Stimulated activated naive CD8-positive, alpha-beta T cell treated with anti-CD3 and anti-CD28 coated beads, Interleukin-15, amount 100 ng/mL, for 72 hours (primary cell): ENCODE measurements at regions not wholly inside any gene's neighbourhood (a gene's known extent, or its start where the extent isn't known, plus 50 kb on each side); places are given as distances from the start of the nearest gene placed in this dataset.
"Not testable (repeated sequence)": the region's sequence is repeated elsewhere in the genome, so short reads cannot be mapped to it uniquely, and the experiment has no call there.

Experiments used
- ATAC-seq: fragments of 150-1000 bp; cut with Tn5 transposase; 2 replicates; pipeline ENCODE4 v1.10.0; 2021; ENCODE audit warnings: mild to moderate bottlenecking, moderate library complexity
- DNase-seq, 2 donors: peaks; one replicate each; pipeline ENCODE4 v3.0.0; 2021 to 2022
- H3K27ac Mint-ChIP-seq, 2 donors: one replicate each; pipeline ENCODE4 v1.8.0; 2022; ENCODE audit warnings: mild to moderate bottlenecking in 2 of 2, mixed read lengths in 2 of 2, moderate library complexity in 2 of 2
- H3K27me3 Mint-ChIP-seq: one replicate; pipeline ENCODE4 v1.8.0; 2022; ENCODE audit warnings: mixed read lengths
- H3K4me1 Mint-ChIP-seq: one replicate; pipeline ENCODE4 v1.8.0; 2022; ENCODE audit warnings: mild to moderate bottlenecking, mixed read lengths
- H3K4me3 Mint-ChIP-seq, 2 donors: one replicate each; pipeline ENCODE4 v1.8.0; 2022; ENCODE audit warnings: mild to moderate bottlenecking in 2 of 2, mixed read lengths in 2 of 2, moderate library complexity in 1 of 2
- H3K9me3 Mint-ChIP-seq, 2 donors: one replicate each; pipeline ENCODE4 v1.8.0; 2022; ENCODE audit warnings: mixed read lengths in 2 of 2

GRCh38 chr1:24268555-24268954 lies 50.6 kb upstream of the GRHL3 start:
- H3K27me3 Mint-ChIP-seq: peaks cover 40% of the 10 kb centered on the region

DNA sequence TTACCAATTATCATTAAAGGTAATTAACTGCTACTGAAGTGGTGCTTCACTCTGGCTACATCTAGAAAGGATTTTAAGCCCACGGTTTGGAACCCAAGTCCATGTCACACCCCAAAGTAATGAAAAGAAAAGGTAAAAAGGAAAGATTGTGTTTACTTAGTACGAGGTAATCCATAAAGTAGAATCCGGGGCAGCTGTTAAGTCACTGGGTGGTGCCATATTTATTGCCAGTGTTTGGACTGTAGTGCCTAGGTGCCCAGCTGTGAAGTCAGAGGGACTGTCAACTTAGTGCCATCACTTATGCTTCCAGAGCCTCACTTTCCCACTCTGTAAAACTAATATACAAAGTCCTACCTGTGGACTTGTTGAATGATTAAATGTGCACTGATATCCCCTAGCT lies 52.2 kb upstream of the GRHL3 start:
- DNase-seq (no peak), ATAC-seq (no peak)
- no peak overlapping the region for H3K27ac Mint-ChIP-seq
- peaks cover 24% of the 10 kb centered on the region for H3K27me3 Mint-ChIP-seq
- H3K4me3 Mint-ChIP-seq: no peak overlapping the region
- peaks cover 7% of the 10 kb centered on the region for H3K4me1 Mint-ChIP-seq
- peaks cover 27% of the 10 kb centered on the region in 2 donors for H3K9me3 Mint-ChIP-seq

More at GRCh38 chr1:24268555-24268954, 50.6 kb upstream of the GRHL3 start:
- not testable (repeated sequence) for H3K27ac Mint-ChIP-seq, H3K4me3 Mint-ChIP-seq, ATAC-seq, H3K4me1 Mint-ChIP-seq, DNase-seq
- peaks cover 14 to 32% of the 10 kb centered on the region in 2 donors for H3K9me3 Mint-ChIP-seq

DNA sequence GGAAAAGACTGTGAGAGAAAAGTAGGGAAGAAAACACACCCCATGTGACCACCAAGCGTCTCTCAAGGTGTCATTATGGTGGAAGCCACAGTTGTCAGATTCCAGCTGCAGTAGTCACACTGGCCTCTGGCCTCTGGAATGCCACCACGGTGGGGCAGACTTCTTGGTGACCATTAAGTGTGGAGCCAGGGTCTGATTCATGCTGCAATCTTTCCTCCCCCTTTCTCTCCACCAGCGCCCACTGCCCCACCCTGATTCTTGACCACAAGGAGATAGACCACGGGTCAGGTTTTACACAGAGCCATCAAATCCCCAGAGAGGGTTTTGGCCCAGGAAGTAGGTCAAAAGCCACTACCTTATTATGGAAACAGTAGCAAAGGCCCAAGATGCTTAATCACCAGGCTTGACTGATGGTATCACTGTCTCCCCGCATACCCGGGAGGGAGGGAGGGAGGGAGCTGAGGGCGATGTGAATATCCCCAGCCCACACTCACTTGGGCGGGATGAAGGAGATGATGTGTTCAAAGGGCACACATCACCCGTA lies 52.7 kb upstream of the GRHL3 start:
- H3K27ac Mint-ChIP-seq: no peak overlapping the region
- no peak overlapping the region for H3K4me3 Mint-ChIP-seq
- peaks cover 7% of the 10 kb centered on the region for H3K4me1 Mint-ChIP-seq
- H3K9me3 Mint-ChIP-seq: peaks cover 22 to 24% of the 10 kb centered on the region in 2 donors
- ATAC-seq (no peak), DNase-seq (no peak)
- H3K27me3 Mint-ChIP-seq: peaks cover 21% of the 10 kb centered on the region

GRCh38 chr1:24263746-24264145 lies 55.4 kb upstream of the GRHL3 start:
- no peak for DNase-seq
- H3K4me1 Mint-ChIP-seq: peaks cover 7% of the 10 kb centered on the region
- peaks cover 8% of the 10 kb centered on the region for H3K27me3 Mint-ChIP-seq
- H3K27ac Mint-ChIP-seq: no peak overlapping the region
- no peak overlapping the region for H3K4me3 Mint-ChIP-seq
- peaks cover 8 to 16% of the 10 kb centered on the region in 2 donors for H3K9me3 Mint-ChIP-seq
- ATAC-seq: no peak

GRCh38 chr1:24263211-24263610 lies 55.9 kb upstream of the GRHL3 start:
- no peak for DNase-seq
- ATAC-seq: peak; percentile 52
- H3K4me1 Mint-ChIP-seq: peaks cover 7% of the 10 kb centered on the region

GRCh38 chr1:24261977-24262376 lies 57.2 kb upstream of the GRHL3 start:
- DNase-seq (no peak), ATAC-seq (no peak)
- peaks cover 7% of the 10 kb centered on the region for H3K4me1 Mint-ChIP-seq
- no peak overlapping the region for H3K4me3 Mint-ChIP-seq
- H3K27me3 Mint-ChIP-seq: peaks cover 8% of the 10 kb centered on the region
- H3K9me3 Mint-ChIP-seq: peaks cover 8 to 16% of the 10 kb centered on the region in 2 donors
- no peak overlapping the region for H3K27ac Mint-ChIP-seq

More at GRCh38 chr1:24263211-24263610, 55.9 kb upstream of the GRHL3 start:
- H3K27me3 Mint-ChIP-seq: peaks cover 8% of the 10 kb centered on the region
- no peak overlapping the region for H3K27ac Mint-ChIP-seq
- no peak overlapping the region for H3K4me3 Mint-ChIP-seq
- peaks cover 8 to 16% of the 10 kb centered on the region in 2 donors for H3K9me3 Mint-ChIP-seq

DNA sequence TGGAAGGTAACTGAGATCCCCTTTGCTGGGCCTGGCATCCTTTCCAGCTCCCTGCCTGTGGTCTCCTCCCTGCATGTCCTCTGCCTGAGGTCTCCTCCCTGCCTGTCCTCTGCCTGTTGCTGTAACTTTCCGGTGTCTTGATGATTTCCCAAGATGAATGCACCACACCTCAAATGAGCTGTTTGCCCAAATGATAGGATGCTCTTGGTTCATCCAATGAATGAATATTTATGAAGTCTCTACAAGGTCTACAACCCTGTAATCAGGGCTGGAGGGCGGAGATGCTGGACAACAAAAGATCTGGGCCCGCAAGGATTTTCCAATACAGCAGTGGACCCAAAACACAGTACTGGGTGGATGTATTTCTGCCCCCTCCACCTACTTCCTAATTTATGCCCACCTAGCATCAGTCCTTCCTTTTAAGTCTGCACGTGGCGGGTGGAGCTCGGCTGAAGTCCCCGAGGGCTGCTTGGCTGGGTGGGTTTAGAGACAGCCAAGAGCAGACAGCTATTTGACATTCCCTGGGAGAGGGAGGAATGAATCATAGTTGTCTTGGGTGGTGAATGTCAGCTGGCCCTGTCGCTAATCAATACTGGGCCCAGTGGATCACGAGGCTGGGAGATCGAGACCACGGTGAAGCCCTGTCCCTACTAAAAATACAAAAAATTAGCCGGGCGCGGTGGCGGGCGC lies 60.3 kb upstream of the GRHL3 start:
- H3K4me1 Mint-ChIP-seq: peaks cover 7% of the 10 kb centered on the region
- ATAC-seq: no peak
- no peak overlapping the region for H3K27ac Mint-ChIP-seq
- H3K4me3 Mint-ChIP-seq: no peak overlapping the region
- peaks cover 8 to 16% of the 10 kb centered on the region in 2 donors for H3K9me3 Mint-ChIP-seq
- H3K27me3 Mint-ChIP-seq: peaks cover 8% of the 10 kb centered on the region
- no peak for DNase-seq

GRCh38 chr1:24257373-24257772 lies 61.8 kb upstream of the GRHL3 start:
- H3K27ac Mint-ChIP-seq: no peak overlapping the region
- H3K27me3 Mint-ChIP-seq: peaks cover 8% of the 10 kb centered on the region
- H3K4me3 Mint-ChIP-seq: no peak overlapping the region
- H3K9me3 Mint-ChIP-seq: peaks cover 2 to 3% of the 10 kb centered on the region in 2 donors
- no peaks in the 10 kb centered on the region for H3K4me1 Mint-ChIP-seq
- DNase-seq (no peak), ATAC-seq (no peak)

DNA sequence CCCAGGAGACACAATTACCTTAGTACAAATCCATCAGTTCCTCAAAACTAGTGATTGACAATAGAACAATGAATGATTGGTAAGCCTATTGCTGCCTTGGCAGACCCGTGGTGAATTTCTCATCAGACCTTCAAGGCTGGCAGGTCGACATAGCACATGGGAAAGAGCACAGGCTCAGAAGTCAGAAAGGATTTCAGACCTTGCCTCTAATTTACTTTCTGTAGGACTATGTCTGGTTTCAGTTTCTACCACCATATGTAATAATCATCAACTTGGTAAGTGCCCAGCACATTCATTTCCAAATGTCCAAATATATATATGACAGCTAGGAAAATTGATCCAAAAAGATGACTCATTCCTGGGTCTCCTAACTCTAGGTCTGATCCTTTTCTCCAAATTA lies 62.5 kb upstream of the GRHL3 start:
- H3K9me3 Mint-ChIP-seq: no peaks in the 10 kb centered on the region
- H3K4me3 Mint-ChIP-seq: no peak overlapping the region
- ATAC-seq (no peak), DNase-seq (no peak)
- H3K4me1 Mint-ChIP-seq: no peaks in the 10 kb centered on the region
- peaks cover 8% of the 10 kb centered on the region for H3K27me3 Mint-ChIP-seq
- H3K27ac Mint-ChIP-seq: no peak overlapping the region

DNA sequence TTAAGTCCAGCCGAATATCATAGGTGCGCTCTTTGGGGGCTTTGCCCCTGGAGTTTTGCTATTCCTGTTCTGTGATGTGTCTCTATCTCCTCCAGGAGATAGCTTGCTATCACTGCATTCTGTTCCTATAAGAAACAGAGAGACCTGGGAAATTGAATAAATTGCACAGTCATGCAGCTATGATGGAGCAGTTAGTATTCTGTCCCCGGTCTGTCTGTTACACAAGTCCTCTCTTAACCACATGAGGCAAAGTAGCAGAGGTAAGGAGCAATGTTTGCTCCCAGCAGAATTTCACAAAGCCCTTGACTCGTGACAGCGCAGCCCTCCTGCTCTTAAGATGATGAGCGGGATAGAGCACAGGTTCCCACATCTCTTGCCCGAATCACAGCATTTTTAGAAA lies 63.9 kb upstream of the GRHL3 start:
- Mint-ChIP-seq H3K27ac (no peak overlapping the region), H3K4me3 (no peak overlapping the region), H3K9me3 (no peaks in the 10 kb centered on the region), H3K4me1 (no peaks in the 10 kb centered on the region), H3K27me3 (no peaks in the 10 kb centered on the region)
- ATAC-seq (no peak), DNase-seq (no peak)

DNA sequence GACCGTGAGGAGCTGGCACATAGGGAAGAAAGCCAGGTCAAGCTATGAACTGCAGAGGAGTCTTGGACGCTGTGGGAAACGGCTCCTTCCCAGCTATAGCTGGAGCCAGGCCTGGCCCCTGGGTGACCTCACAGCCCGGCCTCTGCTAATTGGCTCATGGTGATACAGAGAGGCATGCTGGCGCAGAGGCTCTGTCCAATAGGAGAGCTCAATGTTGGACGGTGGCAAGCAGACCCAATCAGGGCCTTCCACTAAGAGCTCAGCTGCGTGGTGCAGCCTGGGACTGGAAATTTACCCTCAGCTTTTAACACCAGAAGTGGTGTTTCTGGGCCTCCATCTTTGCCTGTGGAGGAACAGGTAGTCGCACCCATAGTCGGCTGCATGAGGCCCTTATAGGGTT lies 64.4 kb upstream of the GRHL3 start:
- H3K27me3 Mint-ChIP-seq: no peaks in the 10 kb centered on the region
- no peaks in the 10 kb centered on the region for H3K9me3 Mint-ChIP-seq
- no peak overlapping the region for H3K4me3 Mint-ChIP-seq
- H3K4me1 Mint-ChIP-seq: no peaks in the 10 kb centered on the region
- no peak overlapping the region for H3K27ac Mint-ChIP-seq
- DNase-seq (no peak), ATAC-seq (no peak)

DNA sequence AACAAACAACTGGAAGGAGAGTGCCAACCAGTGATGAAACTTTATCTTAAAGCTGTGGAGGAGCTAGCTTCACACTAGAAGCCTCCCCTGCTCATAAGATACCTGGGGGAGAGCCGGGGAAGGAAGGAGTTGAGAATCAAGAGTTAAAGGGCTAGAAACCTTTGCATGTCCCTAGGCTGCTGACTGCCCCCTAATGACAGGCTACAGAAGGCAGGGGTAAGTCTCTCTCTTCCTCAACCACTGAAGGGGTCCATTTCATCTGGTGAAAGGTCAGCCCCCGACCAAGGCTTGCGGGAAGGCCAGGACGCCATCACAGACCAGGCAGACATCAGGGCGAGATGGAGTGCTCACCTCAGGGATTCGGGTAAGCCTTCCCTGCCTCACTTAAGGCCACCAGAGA lies 65.6 kb upstream of the GRHL3 start:
- Mint-ChIP-seq H3K4me3 (no peak overlapping the region), H3K27ac (no peak overlapping the region), H3K9me3 (no peaks in the 10 kb centered on the region), H3K27me3 (no peaks in the 10 kb centered on the region), H3K4me1 (no peaks in the 10 kb centered on the region)
- no peak for ATAC-seq
- DNase-seq: no peak

DNA sequence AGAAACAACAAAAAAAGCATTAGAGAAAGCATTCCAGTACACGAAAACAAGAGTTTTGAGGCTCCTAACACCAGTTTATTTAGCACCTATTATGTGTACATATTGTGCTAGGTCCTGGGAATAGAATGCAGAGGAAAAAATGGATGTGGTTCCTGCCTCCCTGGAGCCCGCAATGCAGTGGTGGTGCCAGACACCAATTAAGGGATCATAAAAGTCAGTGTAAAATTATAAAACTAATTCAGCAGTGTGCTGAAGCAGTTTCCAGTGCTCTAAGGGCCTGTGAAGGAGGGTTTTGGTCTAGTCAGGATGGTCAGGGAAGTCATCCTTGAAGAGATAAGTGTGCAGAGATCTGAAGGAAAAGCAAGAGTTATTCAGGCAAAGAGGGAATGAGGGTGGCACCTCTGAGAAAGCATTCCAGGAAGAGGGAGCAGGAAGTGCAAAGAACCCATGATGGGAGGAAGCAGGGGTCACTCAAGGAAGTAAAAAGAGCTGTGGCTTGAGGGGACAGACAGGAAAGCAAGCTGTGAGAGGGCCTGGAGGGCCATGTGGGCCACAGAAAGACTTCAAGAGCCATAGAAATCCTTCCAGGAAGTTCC lies 65.2 kb upstream of the IFNLR1 start:
- Mint-ChIP-seq H3K27ac (no peak overlapping the region), H3K9me3 (no peaks in the 10 kb centered on the region), H3K27me3 (no peaks in the 10 kb centered on the region), H3K4me1 (no peaks in the 10 kb centered on the region), H3K4me3 (no peak overlapping the region)
- ATAC-seq (no peak), DNase-seq (no peak)

DNA sequence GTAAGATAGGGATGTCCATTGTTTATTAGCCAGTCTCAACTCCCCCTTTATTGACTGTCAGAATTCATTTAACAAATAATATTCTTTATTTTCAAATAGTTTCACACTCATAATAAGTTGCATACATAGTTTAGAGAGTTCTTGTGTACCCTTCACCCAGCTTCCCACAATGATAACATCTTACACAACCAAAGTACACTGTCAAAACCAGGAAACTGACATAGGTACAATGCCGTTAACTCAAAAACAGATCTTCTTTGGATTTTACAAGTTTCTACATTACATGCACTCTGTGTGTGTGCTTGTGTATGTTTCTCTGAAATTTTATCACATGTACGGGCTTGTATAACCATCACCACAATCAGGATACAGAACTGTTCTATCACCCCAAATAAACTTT lies 64.4 kb upstream of the IFNLR1 start:
- H3K27me3 Mint-ChIP-seq: peaks cover 4% of the 10 kb centered on the region
- no peaks in the 10 kb centered on the region for H3K9me3 Mint-ChIP-seq
- ATAC-seq (no peak), DNase-seq (no peak)
- no peak overlapping the region for H3K4me3 Mint-ChIP-seq
- H3K27ac Mint-ChIP-seq: no peak overlapping the region
- no peaks in the 10 kb centered on the region for H3K4me1 Mint-ChIP-seq

DNA sequence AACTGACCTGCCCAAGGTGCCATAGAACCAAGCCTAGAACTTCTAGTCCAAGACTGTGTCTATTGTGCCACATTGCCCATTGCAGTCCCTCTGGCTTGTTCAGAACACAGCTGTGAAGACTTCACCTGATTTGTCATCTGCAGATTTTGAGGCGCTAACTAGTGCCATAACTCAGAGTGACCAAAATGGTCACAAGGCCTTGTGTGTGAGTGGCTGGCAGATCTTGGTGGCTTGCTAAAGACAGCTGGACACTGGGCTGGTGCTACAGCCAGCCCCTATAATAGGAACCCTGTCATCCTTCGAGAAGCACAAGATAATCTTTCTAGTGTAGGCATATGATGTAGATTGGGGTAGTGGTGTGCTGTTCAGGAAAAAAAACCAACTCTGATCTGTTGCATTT lies 63.7 kb upstream of the IFNLR1 start:
- ATAC-seq (no peak), DNase-seq (no peak)
- Mint-ChIP-seq H3K4me3 (no peak overlapping the region), H3K4me1 (no peaks in the 10 kb centered on the region), H3K27ac (no peak overlapping the region), H3K27me3 (peaks cover 8% of the 10 kb centered on the region), H3K9me3 (no peaks in the 10 kb centered on the region)

DNA sequence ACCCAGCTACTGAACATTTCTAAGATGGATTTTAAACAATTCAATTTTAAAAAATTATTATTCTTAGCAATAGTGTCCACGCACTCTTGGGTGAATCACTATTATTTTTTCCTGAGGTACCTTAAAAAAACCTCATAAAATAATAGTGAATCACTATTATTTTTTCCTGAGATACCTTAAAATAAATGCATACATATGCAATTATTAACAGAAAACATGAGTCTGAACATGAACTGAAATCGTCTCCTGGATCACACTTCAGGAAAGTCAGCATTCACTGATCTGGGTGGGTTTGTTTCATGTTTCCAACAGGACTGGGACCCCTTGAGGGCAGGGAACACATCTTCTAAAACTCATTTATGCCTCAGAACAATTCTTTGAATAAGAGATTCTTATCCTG lies 63.1 kb upstream of the IFNLR1 start:
- Mint-ChIP-seq H3K27me3 (peaks cover 8% of the 10 kb centered on the region), H3K4me3 (no peak overlapping the region), H3K4me1 (no peaks in the 10 kb centered on the region), H3K27ac (no peak overlapping the region), H3K9me3 (no peaks in the 10 kb centered on the region)
- DNase-seq (no peak), ATAC-seq (no peak)
